MM.1S (cell line): ENCODE measurements at regions not wholly inside any gene's neighbourhood (a gene's known extent, or its start where the extent isn't known, plus 50 kb on each side); places are given as distances from the start of the nearest gene placed in this dataset.
"Not testable (repeated sequence)": the region's sequence is repeated elsewhere in the genome, so short reads cannot be mapped to it uniquely, and the experiment has no call there.

Experiments
- DNase-seq: peaks from one replicate; pipeline ENCODE4 v3.0.0-alpha.2; 2015
- H2AFZ ChIP-seq: fragments of 300-600 bp; sonication (generic); 2 replicates; pipeline ENCODE4 v1.6.0; 2016; ENCODE audit warnings: antibody characterized with exemption, low read length
- H3F3A ChIP-seq: fragments of 300-600 bp; sonication (generic); 2 replicates; pipeline ENCODE4 v1.6.1; 2016; ENCODE audit warnings: mild to moderate bottlenecking, antibody characterized with exemption, low read length, moderate library complexity, mixed read lengths; ENCODE audit not compliant: insufficient read depth
- H3K27ac ChIP-seq: fragments of 300-600 bp; sonication (generic); 2 replicates; pipeline ENCODE4 v1.5.1; 2016; ENCODE audit warnings: mild to moderate bottlenecking, low read length
- H3K27me3 ChIP-seq: fragments of 300-600 bp; sonication (generic); replicated peaks from 2 replicates; pipeline ENCODE4 v1.6.0; 2016; ENCODE audit warnings: low read length; ENCODE audit not compliant: insufficient read depth
- H3K36me3 ChIP-seq: fragments of 300-600 bp; sonication (generic); replicated peaks from 2 replicates; pipeline ENCODE4 v1.6.1; 2016; ENCODE audit warnings: mild to moderate bottlenecking, low read length, mixed read lengths; ENCODE audit not compliant: insufficient read depth
- H3K4me1 ChIP-seq: fragments of 300-600 bp; sonication (generic); 2 replicates; pipeline ENCODE4 v1.6.1; 2016; ENCODE audit warnings: low read length, mixed read lengths
- H3K4me2 ChIP-seq: fragments of 300-600 bp; sonication (generic); 2 replicates; pipeline ENCODE4 v1.6.0; 2016; ENCODE audit warnings: low read depth, low read length
- H3K4me3 ChIP-seq: fragments of 300-600 bp; sonication (generic); 2 replicates; pipeline ENCODE4 v1.5.1; 2016; ENCODE audit warnings: low read length, mixed read lengths
- H3K79me2 ChIP-seq: fragments of 300-600 bp; sonication (generic); 2 replicates; pipeline ENCODE4 v1.6.1; 2016; ENCODE audit warnings: mixed run types, low read length, mixed read lengths
- H3K9ac ChIP-seq: fragments of 300-600 bp; sonication (generic); 2 replicates; pipeline ENCODE4 v1.6.1; 2016; ENCODE audit warnings: low read length, mixed read lengths
- H3K9me2 ChIP-seq: fragments of 300-600 bp; sonication (generic); replicated peaks from 2 replicates; pipeline ENCODE4 v1.6.1; 2016; ENCODE audit warnings: mild to moderate bottlenecking, low read length, mixed read lengths; ENCODE audit not compliant: insufficient read depth
- H3K9me3 ChIP-seq: fragments of 300-600 bp; sonication (generic); replicated peaks from 2 replicates; pipeline ENCODE4 v1.6.1; 2016; ENCODE audit warnings: mild to moderate bottlenecking, low read length, mixed read lengths; ENCODE audit not compliant: insufficient read depth
- H4K20me1 ChIP-seq: fragments of 300-600 bp; sonication (generic); 2 replicates; pipeline ENCODE4 v1.6.1; 2016; ENCODE audit warnings: mild to moderate bottlenecking, low read length, moderate library complexity, mixed read lengths; ENCODE audit not compliant: insufficient read depth
- EZH2 ChIP-seq: fragments of 300-600 bp; sonication (generic); optimal IDR thresholded peaks from 2 replicates; pipeline ENCODE3; 2017; ENCODE audit warnings: low read depth, mild to moderate bottlenecking, antibody characterized with exemption, low read length, mixed read lengths
- EZH2phosphoT487 ChIP-seq: fragments of 300-600 bp; sonication (generic); IDR thresholded peaks from 2 replicates; pipeline ENCODE4 v1.6.1; 2018; ENCODE audit warnings: antibody characterized with exemption, low read length
- TF ChIP-seq, protein P1 (sequence below): fragments of 300-600 bp; sonication (generic); IDR thresholded peaks from 2 replicates; pipeline ENCODE4 v1.5.1; 2016; ENCODE audit warnings: antibody characterized with exemption, low read length, mixed read lengths

DNA sequence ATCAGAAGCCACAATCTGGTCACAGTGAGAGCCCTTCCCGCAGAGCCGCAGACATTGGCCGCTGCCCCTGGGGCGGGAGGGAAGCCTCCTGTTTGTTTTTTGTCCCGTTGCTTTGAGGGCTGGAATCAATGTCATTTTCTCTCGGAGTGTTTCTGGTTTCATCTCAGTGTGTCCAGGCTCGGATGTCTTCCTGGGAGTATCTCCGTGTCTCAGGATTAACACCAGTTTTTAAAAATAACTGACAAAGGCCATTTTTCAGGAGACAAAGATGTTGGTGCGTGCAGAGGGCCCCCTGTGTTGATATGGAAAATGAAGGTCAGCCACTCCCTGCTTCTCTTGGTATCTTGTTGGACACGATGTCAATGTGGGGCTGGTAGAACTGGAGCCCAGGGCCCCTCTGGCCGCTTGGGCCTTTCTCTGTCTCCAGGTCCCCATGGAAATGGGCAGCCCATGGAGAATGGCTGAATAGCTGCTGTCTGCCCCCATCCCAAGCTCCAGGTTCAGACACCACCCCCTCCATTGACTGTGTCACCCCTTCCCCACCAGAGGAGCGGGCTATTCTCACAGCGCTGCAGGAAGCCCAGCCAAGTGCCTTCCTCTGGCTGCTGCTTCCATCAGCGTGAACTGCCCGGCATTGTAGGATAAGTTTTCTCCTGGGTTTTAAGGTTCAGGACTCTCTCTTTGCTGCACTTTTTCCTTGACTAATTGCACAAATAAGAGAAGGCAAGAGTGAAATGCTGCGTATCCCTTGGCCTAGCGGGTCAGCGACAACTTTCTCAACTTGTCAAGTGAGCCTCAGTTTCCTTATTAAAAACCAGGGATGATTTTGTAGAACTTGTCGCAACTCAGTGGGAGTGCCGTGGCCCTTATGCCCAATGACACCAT lies 72.2 kb upstream of the METTL9 start:
- H3K4me2 ChIP-seq, result no peak overlapping the region
- no peak overlapping the region for H2AFZ ChIP-seq
- TF ChIP-seq EZH2, result no peak
- TF ChIP-seq EZH2phosphoT487, result no peak
- TF ChIP-seq, protein P1, sequence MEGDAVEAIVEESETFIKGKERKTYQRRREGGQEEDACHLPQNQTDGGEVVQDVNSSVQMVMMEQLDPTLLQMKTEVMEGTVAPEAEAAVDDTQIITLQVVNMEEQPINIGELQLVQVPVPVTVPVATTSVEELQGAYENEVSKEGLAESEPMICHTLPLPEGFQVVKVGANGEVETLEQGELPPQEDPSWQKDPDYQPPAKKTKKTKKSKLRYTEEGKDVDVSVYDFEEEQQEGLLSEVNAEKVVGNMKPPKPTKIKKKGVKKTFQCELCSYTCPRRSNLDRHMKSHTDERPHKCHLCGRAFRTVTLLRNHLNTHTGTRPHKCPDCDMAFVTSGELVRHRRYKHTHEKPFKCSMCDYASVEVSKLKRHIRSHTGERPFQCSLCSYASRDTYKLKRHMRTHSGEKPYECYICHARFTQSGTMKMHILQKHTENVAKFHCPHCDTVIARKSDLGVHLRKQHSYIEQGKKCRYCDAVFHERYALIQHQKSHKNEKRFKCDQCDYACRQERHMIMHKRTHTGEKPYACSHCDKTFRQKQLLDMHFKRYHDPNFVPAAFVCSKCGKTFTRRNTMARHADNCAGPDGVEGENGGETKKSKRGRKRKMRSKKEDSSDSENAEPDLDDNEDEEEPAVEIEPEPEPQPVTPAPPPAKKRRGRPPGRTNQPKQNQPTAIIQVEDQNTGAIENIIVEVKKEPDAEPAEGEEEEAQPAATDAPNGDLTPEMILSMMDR, result no peak
- H3K4me1 ChIP-seq, result no peaks in the 10 kb centered on the region
- no peak for DNase-seq
- H3K9ac ChIP-seq, result no peak overlapping the region
- no peaks in the 10 kb centered on the region for H4K20me1 ChIP-seq
- no peak overlapping the region for H3K4me3 ChIP-seq
- H3K27ac ChIP-seq, result no peak overlapping the region
- no peaks in the 10 kb centered on the region for H3K9me2 ChIP-seq
- H3K27me3 ChIP-seq, result peaks cover 9% of the 10 kb centered on the region; the same call in 1 of the 2 replicates
- H3K79me2 ChIP-seq, result no peaks in the 10 kb centered on the region
- H3K9me3 ChIP-seq, result no peaks in the 10 kb centered on the region
- no peaks in the 10 kb centered on the region for H3K36me3 ChIP-seq
- H3F3A ChIP-seq, result no peaks in the 10 kb centered on the region

DNA sequence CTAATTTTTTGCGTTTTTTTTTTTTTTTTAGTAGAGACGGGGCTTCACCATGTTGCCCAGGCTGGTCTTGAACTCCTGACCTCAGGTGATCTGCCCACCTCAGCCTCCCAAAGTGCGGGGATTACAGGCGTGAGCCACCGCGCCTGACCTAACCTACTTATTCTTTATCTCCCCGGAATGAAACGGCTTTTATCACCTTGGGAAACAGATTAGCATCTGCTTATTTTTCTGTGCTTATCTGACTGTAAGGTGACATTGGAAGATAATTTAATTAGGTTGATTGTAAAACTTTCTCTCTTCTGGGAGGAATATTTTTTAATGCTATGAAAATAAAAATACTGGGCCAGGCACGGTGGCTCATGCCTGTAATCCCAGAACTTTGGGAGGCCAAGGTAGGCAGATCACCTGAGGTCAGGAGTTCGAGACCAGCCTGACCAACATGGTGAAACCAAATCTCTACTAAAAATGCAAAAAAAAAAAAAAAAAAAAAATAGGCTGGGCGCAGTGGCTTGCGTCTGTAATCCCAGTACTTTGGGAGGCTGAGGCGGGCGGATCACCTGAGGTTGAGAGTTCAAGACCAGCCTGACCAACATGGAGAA lies 70.2 kb upstream of the METTL9 start:
- H3K79me2 ChIP-seq, H3K4me2 ChIP-seq, H3K4me1 ChIP-seq, H3K9ac ChIP-seq, H3K27ac ChIP-seq, H3K4me3 ChIP-seq, H3K9me3 ChIP-seq, H3F3A ChIP-seq, H3K9me2 ChIP-seq, H3K36me3 ChIP-seq, H3K27me3 ChIP-seq, H4K20me1 ChIP-seq, H2AFZ ChIP-seq, DNase-seq: not testable (repeated sequence)

DNA sequence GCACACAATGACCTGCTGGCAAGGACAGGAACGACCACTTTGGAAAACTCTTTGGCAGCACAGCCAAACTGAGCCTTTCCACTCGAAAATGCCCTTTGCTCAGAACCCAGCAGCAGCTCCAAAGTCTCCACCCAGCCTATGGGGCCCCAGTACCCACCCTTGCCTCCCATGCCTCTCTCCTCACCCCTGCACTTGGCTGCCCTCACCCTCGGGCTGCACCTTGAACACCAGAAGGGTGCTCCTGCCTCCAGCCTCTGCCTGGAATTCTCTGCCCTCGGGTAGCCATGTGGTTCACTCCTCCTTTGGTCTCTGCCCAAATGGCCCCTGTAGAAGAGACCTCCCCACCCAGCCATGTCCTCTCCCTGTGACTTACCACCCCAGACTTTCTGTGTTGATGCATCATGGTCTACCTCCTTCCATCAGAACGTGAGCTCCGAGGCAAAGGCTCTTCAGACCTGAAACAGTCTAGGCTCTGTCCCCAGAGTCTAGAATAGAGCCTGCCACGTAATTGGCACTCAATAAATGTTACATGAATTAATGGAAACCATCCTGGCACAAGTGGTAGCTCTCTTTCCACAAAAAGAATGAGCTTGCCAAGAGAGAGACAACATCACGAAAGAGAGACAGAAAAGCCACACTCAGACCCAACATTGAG lies 68.5 kb upstream of the METTL9 start:
- H4K20me1 ChIP-seq, H2AFZ ChIP-seq, H3K9me2 ChIP-seq, H3K4me1 ChIP-seq, H3K4me3 ChIP-seq, H3K9me3 ChIP-seq, H3K4me2 ChIP-seq, H3K36me3 ChIP-seq, H3F3A ChIP-seq, H3K27ac ChIP-seq, DNase-seq, H3K27me3 ChIP-seq, H3K9ac ChIP-seq, H3K79me2 ChIP-seq: not testable (repeated sequence)

DNA sequence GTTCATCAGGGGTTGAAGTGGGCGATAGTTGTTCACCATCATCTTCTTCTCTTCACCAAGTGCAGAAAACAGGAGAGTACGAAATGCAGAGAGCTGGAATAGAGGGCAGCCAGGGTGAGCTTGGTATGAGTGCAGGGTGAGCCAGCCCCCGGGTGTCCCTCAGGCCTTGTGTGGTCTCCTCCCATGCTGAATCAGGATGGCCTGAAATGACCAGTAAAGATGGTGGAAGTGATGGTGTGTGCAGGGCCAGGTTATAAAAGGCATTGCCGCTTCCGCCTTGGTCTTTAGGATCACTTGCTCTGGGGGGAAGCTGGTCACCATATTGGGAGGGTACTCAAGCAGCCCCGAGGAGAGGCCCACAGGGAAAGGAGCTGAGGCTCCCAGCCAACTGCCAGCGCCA lies 66.4 kb upstream of the METTL9 start:
- H4K20me1 ChIP-seq, H3F3A ChIP-seq, DNase-seq, H2AFZ ChIP-seq, H3K9me3 ChIP-seq, H3K4me2 ChIP-seq, H3K27me3 ChIP-seq, H3K9me2 ChIP-seq, H3K9ac ChIP-seq, H3K4me1 ChIP-seq, H3K4me3 ChIP-seq, H3K79me2 ChIP-seq, H3K27ac ChIP-seq, H3K36me3 ChIP-seq: not testable (repeated sequence)

DNA sequence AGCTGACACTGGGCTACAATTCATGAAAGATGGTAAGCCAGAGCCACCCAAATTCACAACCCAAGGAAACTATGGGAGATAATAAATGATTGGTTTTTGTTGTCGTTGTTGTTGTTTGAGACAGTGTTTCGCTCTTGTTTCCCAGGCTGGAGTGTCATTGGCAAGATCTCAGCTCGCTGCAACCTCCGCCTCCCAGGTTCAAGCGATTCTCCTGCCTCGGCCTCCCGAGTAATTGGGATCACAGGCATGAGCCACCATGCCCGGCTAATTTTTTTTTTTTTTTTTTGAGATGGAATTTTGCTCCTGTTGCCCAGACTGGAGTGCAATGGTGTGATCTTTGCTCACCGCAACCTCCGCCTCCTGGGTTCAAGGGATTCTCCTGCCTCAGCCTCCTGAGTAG lies 65.9 kb upstream of the METTL9 start:
- not testable (repeated sequence) for H3K4me3 ChIP-seq, H3K27ac ChIP-seq, H3K36me3 ChIP-seq, H3K4me2 ChIP-seq, H4K20me1 ChIP-seq, H3K79me2 ChIP-seq, H3K9me2 ChIP-seq, H2AFZ ChIP-seq, H3K9me3 ChIP-seq, H3K9ac ChIP-seq, H3F3A ChIP-seq, H3K4me1 ChIP-seq, DNase-seq, H3K27me3 ChIP-seq

DNA sequence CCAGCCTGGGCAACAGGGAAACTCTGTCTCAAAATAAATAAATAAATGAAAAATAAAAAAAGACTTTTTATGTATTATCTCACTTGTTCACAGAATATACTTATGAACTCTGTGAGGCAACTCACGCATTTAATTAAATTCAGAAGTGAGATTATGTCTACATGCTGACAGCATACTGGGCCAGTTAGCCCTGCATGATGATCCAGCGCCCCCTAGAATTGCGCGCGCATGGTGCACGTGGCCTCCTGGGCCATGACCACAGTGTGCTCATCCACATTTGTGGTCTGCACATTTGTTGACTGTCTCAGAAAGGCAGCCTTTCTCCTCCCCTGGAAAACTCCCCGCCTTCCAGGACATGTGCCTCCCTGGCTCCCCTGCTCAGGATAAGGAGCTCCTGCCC lies 64.8 kb upstream of the METTL9 start:
- H3F3A ChIP-seq, H3K9me3 ChIP-seq, H3K4me1 ChIP-seq, DNase-seq, H3K27me3 ChIP-seq, H3K4me2 ChIP-seq, H3K9ac ChIP-seq, H4K20me1 ChIP-seq, H3K79me2 ChIP-seq, H3K27ac ChIP-seq, H3K4me3 ChIP-seq, H3K9me2 ChIP-seq, H3K36me3 ChIP-seq, H2AFZ ChIP-seq: not testable (repeated sequence)

DNA sequence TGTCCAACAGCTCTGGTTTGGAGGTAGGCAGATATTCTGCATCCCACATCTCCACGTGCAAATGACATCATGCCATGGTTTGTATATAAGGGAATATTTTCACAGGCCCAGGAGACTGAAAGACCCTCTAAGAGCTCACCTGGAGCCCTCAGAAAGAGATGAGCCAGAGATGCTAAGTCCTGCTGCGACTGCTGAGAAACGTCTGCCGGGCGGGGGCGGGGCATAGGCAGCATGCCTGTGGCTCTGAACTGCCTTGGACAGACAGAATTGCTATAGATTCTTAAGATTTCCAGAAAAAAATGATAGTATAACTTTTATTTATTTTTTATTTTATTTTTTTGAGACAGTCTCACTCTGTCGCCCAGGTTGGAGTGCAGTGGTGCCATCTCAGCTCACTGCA lies 64.2 kb upstream of the METTL9 start:
- DNase-seq, H3K27ac ChIP-seq, H4K20me1 ChIP-seq, H3K4me2 ChIP-seq, H3K4me1 ChIP-seq, H3K9me2 ChIP-seq, H3K4me3 ChIP-seq, H3K9me3 ChIP-seq, H2AFZ ChIP-seq, H3K36me3 ChIP-seq, H3K79me2 ChIP-seq, H3K9ac ChIP-seq, H3F3A ChIP-seq, H3K27me3 ChIP-seq: not testable (repeated sequence)
